HG03097 (cell line): ENCODE measurements at regions not wholly inside any gene's neighbourhood (a gene's known extent, or its start where the extent isn't known, plus 50 kb on each side); places are given as distances from the start of the nearest gene placed in this dataset.

Source experiments
- ATAC-seq: cut with Tn5 transposase; IDR thresholded peaks from one replicate; pipeline ENCODE4 v1.9.1; 2021; ENCODE audit not compliant: unreplicated experiment, low FRiP score

- no peak for ATAC-seq
Measured at GRCh38 chr3:72572489-72573007, 275.7 kb downstream of the SHQ1 start.

GRCh38 chr3:72571638-72572114 lies 276.6 kb downstream of the SHQ1 start:
- no peak for ATAC-seq

- ATAC-seq: no peak
Measured at GRCh38 chr3:72571052-72571451, 277.2 kb downstream of the SHQ1 start.

- ATAC-seq: no peak
Measured at GRCh38 chr3:72569754-72570440, 278.3 kb downstream of the SHQ1 start.

GRCh38 chr3:72568083-72568482 lies 280.2 kb downstream of the SHQ1 start:
- ATAC-seq: no peak

- no peak for ATAC-seq
Measured at GRCh38 chr3:72567474-72567873, 280.8 kb downstream of the SHQ1 start.

- no peak for ATAC-seq
Measured at GRCh38 chr3:72565593-72565992, 282.7 kb downstream of the SHQ1 start.

- ATAC-seq: no peak
Measured at GRCh38 chr3:72563690-72564370, 284.4 kb downstream of the SHQ1 start.

- no peak for ATAC-seq
Measured at GRCh38 chr3:72560846-72561675, 287.2 kb downstream of the SHQ1 start.

- ATAC-seq: no peak
Measured at GRCh38 chr3:72559385-72559784, 288.9 kb downstream of the SHQ1 start.

- ATAC-seq: no peak
Measured at GRCh38 chr3:72558001-72558400, 290.2 kb downstream of the SHQ1 start.

GRCh38 chr3:72555714-72556113 lies 292.5 kb downstream of the SHQ1 start:
- no peak for ATAC-seq

GRCh38 chr3:72554689-72555088 lies 293.6 kb downstream of the SHQ1 start:
- ATAC-seq: no peak

- no peak for ATAC-seq
Measured at GRCh38 chr3:72553298-72553697, 294.9 kb downstream of the SHQ1 start.

- ATAC-seq: no peak
Measured at GRCh38 chr3:72550582-72551262, 297.5 kb downstream of the SHQ1 start.

- no peak for ATAC-seq
Measured at GRCh38 chr3:72549761-72550581, 298.3 kb downstream of the SHQ1 start.

- ATAC-seq: no peak
Measured at GRCh38 chr3:72548981-72549380, 299.3 kb downstream of the SHQ1 start.

GRCh38 chr3:72548461-72548860 lies 299.8 kb downstream of the SHQ1 start:
- no peak for ATAC-seq

GRCh38 chr3:72547183-72547582 lies 301.1 kb downstream of the SHQ1 start:
- no peak for ATAC-seq

- ATAC-seq: no peak
Measured at GRCh38 chr3:72544239-72544638, 304.0 kb downstream of the SHQ1 start.
